ENCODE measurements at regions not wholly inside any gene's neighbourhood (a gene's known extent, or its start where the extent isn't known, plus 50 kb on each side); places are given as distances from the start of the nearest gene placed in this dataset.

GRCh38 chr17:62156949-62157348 is 91.9 kb upstream of the MED13 start:
- TF ChIP-seq CTCF (IDR thresholded peaks at IDR 0.05; ENCODE audit: low read depth, low read length, missing input control) = no peak
- TF ChIP-seq MAX (IDR thresholded peaks at IDR 0.05) = no peak
- no peak for TF ChIP-seq TAF1 (conservative IDR thresholded peaks at IDR 0.05)
- no peak for TF ChIP-seq GABPA (IDR thresholded peaks at IDR 0.05 in 1 of 2, conservative IDR thresholded peaks at IDR 0.05 in 1 of 2)
- no peak for TF ChIP-seq RAD21 (IDR thresholded peaks at IDR 0.05)
- no peak for TF ChIP-seq JUND (IDR thresholded peaks at IDR 0.05)
- TF ChIP-seq SP1 (IDR thresholded peaks at IDR 0.05) = no peak
- no peak for TF ChIP-seq EGR1 (IDR thresholded peaks at IDR 0.05; ENCODE audit: low read depth in 2 of 2)
- no peak for TF ChIP-seq RXRA (IDR thresholded peaks at IDR 0.05)
- TF ChIP-seq, protein P1, sequence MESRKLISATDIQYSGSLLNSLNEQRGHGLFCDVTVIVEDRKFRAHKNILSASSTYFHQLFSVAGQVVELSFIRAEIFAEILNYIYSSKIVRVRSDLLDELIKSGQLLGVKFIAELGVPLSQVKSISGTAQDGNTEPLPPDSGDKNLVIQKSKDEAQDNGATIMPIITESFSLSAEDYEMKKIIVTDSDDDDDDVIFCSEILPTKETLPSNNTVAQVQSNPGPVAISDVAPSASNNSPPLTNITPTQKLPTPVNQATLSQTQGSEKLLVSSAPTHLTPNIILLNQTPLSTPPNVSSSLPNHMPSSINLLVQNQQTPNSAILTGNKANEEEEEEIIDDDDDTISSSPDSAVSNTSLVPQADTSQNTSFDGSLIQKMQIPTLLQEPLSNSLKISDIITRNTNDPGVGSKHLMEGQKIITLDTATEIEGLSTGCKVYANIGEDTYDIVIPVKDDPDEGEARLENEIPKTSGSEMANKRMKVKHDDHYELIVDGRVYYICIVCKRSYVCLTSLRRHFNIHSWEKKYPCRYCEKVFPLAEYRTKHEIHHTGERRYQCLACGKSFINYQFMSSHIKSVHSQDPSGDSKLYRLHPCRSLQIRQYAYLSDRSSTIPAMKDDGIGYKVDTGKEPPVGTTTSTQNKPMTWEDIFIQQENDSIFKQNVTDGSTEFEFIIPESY (IDR thresholded peaks at IDR 0.05) = no peak
- TF ChIP-seq ATF3 (IDR thresholded peaks at IDR 0.05) = no peak
- TF ChIP-seq REST (IDR thresholded peaks at IDR 0.05) = no peak
- TF ChIP-seq HNF4A (conservative IDR thresholded peaks at IDR 0.05) = no peak
- no peak for TF ChIP-seq YY1 (IDR thresholded peaks at IDR 0.05)
